Stimulated activated CD4-positive, alpha-beta T cell treated with anti-CD3 and anti-CD28 coated beads, Interleukin-15, amount 100 ng/mL, for 1 hour (primary cell): ENCODE measurements at regions not wholly inside any gene's neighbourhood (a gene's known extent, or its start where the extent isn't known, plus 50 kb on each side); places are given as distances from the start of the nearest gene placed in this dataset.
"Not testable (repeated sequence)": the region's sequence is repeated elsewhere in the genome, so short reads cannot be mapped to it uniquely, and the experiment has no call there.

Experiments
- DNase-seq, 2 donors: peaks; one replicate each; pipeline ENCODE4 v3.0.0-alpha.2; 2020; ENCODE audit warnings: low read depth in 1 of 2, low spot score in 1 of 2

DNA sequence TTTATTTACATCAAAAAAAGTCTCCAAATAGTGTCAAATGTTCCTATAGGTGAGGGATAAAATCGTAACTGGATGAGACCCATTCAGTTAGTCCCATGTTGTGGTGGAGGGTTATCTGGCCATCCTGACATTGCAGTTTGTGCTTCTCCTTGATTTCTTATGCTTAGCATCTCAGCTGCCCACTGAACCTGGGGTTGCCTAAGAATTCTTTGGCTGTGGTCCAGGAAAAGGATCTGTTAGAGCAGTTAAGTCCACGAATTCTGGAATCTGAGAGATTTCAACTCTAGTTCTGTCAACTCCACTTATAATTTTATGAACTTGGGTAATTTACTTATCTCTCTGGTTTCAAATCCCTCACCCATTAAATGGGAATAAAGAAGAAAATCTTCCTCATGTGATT lies 1673.4 kb downstream of the REEP3 start:
- DNase-seq, result no peak

DNA sequence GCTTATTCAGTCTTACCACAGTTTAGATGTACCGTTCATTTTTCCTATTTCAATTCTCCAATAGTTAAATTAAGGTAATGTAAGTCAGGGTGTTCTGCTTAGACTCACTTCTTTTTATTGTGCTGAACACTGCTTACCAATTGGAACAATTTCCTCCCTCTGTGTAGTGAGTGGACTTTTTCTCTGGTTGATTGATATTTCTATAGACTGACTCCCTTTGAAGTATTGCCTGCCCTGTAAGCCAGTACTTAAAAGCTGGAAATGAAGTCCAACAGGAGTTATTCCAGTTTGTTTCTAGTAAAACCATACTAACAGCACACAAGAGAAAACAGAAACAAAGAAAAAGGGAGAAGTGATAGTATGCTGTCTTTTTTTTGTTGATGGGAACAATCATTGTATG lies 1674.9 kb downstream of the REEP3 start:
- no peak for DNase-seq

DNA sequence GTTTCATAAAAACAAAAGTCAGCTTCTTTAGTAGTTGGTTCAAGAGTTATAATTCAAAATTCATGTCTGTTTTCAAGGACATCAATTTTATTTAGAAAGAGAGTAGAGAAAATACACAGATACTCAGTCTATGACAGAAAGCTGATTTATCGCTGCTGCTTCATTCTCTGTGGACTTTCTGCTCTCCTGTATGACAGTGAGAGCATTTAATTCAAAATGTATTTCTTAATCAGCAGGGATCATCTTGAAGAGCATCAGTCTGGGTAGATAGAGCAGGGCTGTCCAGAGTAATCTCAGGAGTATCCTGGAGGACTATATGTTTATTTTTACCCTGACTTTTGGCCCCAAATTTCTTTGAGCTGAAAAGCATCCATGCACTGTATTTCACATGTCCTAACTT lies 1676.7 kb downstream of the REEP3 start:
- DNase-seq, result no peak

DNA sequence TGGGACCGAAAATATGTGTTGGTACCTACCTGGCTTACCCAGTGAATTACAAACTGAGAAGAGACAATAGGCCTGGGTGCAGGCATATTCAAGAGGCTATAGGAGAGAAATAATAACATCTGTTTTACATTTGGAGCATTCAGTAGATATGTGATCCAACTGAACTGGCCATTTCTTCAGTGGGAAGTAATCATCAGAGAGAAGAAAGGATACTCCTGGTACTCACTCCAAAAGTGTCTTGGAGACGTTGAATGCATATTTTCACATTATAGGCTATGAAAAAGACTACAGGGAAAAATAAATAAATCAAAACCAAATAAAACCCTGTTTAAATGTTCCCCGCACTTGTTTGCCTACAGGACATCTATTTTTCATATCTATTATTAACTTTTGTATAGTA lies 1680.3 kb downstream of the REEP3 start:
- DNase-seq, result no peak

DNA sequence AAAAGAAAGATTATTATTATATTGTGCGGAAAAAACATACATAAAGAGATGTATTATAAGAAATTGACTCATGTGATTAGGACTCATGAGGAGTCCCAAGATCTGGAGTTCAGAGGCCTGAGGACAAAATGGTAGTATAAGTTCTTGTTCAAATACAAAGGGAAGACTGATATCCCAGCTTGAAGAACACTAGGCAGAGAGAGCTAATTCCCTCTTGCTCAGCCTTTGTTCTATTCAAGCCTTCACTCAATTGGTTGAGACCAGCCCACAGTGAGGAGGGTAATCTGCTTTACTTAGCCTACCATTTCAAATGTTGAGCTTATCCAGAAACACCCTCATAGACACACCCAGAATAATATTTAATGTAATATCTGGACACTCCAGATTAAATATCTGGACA lies 1683.8 kb downstream of the REEP3 start:
- no peak for DNase-seq

DNA sequence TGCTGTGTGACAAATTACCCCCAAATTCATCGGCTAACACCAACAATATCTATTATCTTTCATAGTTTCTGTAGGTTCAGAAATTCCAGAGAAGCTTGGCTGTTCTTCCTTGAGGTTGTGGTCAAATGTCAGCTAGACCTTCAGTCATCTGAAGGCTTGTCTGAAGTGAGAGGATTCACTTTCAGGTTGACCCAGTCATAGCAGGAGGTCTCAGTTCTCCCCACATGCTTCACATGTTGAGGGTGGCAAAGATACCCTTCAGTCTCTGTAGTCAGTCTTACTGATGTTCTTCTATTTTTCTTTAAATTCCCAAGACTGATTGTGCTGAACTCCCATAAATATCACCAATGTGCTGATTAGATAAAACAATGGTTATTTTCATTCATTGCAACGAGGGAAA lies 1692.0 kb downstream of the REEP3 start:
- no peak for DNase-seq

DNA sequence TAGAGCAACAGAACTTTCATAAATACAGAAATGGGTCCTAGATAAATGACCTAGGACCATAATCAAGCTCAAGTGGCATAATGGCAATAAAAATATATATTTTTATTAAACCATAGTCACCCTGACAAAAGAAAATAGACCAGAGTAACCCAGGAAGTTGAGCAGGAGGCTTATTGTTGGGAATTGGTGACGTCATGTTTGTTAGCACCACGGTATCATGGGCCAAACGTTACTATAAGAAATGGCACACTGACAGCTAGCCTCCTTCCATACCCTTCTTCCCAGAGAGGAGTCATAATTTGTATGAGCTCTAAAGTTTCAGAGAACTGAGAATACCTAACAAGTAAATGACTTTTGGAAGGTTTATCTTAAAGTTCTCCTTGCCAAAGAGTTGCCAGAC lies 1698.2 kb downstream of the REEP3 start:
- no peak for DNase-seq

DNA sequence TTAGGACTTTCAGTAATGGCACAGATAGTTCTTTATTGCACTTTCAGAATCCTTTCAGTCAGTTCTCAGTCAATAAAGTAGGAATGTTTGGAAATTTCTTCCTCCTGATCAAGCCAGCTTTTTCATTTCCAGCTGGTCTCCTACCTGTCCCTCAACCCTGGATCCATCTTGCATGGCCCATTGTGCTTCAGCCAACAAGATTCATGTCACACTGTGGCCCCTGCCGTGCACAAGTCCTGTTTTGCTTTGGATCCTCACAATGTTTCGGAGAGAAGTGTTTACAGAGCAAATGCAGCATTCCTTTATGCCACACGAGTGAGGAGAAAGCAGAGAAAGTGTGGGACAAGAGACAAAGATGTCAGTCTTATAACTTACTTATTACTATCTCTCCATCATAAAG lies 1694.7 kb upstream of the LRRTM3 start:
- no peak for DNase-seq

DNA sequence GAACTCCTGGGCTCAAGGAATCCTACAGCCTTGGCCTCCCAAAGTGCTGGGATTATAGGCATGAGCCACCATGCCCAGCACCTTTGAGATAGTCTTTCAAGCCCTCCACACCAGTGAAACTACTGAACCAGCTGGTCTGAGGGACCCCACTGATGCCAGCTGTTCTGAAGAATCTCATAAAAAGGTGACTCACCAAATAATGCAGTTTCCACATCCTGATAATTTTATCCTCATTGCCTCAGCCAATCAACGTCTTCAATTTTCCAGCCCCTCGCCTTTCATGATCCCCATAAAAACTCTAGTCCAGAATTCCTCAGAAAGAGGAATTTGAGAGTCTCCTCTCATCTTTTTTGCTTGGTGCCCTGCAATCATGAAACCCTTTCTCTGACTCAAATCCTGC lies 1691.6 kb upstream of the LRRTM3 start:
- no peak for DNase-seq

DNA sequence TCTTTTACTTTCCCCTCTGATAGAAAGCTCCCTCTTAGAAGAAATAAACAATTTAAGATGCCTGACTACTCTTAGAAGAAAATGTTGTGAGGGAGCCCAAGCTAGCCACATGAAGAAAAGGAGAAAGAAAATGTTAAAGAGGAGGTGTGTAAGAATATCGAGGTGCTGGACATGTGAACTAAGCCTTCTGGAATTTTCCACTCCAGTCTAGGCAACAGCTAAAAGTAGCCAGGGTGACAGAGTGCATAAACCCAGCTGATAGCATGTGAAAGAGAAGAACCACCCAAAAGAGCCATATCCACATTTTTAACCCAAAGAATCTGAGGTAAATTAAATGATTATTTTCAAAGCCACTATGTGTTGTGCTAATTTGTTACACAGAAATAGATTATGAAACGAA lies 1690.6 kb upstream of the LRRTM3 start:
- DNase-seq, result no peak

DNA sequence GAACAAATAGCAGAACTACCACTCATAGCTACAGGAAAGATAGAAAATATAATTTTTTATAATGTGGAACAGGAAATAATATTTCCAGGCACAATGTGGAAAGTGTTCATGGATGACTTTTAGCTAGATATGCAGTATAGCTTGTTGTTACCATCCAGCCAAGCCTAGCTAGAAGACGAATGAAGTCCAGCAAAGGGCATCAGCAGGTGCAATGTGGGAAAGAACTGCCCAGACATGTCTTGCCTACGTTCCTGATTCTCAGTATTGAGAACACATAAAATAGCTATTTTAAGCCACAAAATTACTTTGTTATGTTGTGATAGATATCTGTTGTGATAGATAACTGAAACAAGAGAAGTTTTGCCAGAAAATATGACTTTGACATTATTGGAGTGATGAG lies 1690.0 kb upstream of the LRRTM3 start:
- DNase-seq, result no peak

DNA sequence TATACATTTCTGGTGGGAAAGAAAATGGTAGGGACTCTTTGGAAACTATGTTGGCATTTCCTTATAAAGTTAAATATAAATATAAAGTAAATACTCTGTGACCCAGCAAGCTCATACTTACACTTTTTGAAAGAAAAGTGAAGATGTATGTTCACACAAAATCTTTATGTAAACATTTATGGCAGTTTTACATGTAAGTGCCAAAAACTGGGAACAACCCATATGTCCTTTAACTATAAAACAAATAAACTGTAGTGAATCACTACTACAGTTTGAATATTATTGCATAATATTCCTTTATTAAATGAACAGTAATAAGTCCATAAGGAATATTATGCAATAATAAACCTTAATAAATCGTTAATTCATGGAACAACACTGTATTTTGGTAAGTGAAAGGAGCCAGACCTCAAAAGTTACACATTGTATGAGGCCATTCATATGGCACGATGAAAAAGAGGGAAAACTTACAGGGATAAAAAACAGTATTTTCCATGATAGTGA lies 1660.3 kb upstream of the LRRTM3 start:
- DNase-seq, result no peak

DNA sequence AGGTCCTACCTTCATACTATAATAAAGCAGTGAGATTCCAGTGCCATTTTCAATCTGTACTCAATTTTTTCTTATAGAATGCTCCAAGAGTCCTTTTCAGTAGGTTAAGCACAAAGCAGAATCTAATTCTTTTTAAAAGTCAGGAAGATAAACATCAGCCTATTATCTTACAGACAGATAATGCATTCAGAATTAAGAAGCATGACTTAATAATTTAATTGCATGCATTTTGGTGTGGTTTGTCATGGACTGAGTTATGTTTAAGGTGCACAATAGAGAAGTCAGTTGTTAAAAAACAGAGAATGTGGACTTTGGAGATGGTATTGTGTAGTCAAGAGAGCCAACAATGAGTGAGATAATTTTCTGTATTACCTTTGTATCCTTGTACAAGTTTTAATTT lies 1656.3 kb upstream of the LRRTM3 start:
- DNase-seq, result not testable (repeated sequence)

DNA sequence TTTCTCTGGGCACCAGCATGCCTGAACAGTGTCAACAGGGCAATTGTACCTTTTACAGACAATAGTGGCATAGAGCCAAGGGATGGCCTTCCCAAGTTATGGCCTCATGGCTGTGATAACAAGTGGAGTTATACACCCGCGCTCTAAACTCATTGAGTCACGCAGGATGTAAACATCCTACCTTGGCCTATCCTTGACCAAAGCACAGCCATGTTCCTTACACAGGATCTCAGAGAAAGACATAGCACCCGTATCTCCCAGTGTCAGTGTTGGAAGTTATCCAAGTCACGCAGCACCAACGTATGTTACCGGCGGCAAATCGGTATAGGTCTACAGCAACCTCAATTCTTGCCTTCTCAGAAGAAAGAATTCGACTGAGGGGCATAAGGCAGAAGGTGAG lies 1654.9 kb upstream of the LRRTM3 start:
- no peak for DNase-seq

DNA sequence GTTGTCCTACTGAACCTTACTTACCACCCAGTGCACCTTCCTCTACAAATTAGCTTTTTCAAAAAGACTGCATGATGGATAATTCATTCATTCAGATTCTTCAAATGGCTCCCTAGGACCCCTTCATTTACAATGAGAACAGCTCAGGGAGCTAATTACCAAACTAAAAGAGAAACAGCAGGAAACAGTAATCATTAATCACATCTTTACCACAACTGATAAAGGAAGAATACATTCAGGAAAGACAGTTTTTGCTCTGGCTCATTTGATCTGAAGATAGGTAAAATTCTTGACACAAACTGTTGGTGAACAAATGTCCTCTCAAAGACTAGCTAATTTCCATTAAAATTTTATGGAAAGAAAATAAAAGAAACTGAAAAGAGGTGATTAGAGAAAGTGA lies 1652.7 kb upstream of the LRRTM3 start:
- DNase-seq, result no peak

DNA sequence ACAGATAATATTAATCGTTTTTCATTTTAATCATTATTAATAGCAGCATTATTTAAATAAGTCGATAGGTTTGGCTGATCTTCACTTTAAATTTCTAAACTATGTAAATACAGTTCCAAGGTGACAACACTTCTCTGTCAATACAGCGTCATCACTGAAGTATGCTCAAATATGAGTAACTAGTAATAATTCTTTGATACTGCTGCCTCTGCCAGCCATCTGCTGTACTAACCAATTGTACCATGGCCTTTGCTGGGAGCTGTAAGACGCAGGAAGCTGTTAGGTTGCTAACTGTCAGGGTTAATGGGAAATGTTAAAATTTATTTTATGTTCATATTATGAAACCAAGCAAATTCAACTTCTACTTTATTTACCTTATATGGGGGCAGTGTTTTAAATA lies 1650.5 kb upstream of the LRRTM3 start:
- DNase-seq, result no peak

DNA sequence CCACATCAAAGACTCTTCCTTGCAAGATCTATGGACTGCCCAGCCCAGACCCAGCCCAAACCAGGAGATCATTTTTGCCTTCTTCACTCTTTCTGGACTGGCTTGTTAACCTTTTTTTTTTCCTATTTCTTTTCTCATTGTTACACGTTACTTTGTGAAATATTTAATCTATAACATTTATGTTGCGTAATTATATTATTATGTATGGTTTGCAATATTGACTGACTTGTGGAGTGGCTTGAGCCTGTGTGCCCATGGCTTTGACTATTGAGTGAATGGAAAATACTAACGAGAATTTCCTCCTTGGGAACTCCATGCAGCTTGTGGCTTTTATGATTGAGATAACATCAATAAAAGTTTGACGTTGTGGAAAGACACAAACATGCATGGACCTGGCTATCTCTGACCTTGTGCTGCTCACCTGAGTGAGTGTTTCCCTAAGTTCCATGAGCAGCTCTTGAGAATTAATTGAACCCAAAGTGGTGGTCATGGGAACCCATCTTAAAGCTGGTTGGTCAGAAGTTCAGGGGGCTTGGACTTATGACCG lies 1641.3 kb upstream of the LRRTM3 start:
- no peak for DNase-seq

DNA sequence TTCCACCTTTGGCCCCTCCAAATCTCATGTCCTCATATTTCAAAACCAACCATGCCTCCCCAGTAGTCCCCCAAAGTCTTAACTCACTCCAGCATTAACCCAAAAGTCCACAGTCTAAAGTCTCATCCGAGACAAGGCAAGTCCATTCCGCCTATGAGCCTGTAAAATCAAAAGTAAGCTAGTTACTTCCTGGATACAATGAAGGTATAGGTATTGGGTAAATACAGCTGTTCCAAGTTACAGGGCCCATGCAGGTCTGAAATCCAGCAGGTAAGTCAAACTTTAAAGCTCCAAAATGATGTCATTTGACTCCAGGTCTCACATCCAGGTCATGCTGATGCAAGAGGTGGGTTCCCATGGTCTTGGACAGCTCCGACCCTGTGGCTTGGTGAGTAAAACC lies 1640.1 kb upstream of the LRRTM3 start:
- DNase-seq, result not testable (repeated sequence)

DNA sequence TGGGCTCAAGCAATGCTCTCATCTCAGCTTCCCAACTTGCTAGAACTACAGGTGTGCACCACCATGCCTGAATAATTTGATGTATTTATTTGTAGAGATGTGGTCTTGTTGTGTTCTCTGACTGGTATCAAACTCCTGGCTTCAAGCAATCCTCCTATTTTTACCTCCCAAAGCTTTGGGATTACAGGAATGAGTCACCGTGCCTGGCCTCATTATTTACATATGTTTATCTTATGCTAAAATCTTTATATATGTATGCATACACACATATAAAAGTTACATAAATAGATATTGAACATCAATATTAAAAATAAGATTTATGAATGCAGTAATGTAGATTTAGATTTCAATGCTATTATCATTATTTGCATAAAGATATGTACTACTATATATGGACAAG lies 1634.5 kb upstream of the LRRTM3 start:
- no peak for DNase-seq

DNA sequence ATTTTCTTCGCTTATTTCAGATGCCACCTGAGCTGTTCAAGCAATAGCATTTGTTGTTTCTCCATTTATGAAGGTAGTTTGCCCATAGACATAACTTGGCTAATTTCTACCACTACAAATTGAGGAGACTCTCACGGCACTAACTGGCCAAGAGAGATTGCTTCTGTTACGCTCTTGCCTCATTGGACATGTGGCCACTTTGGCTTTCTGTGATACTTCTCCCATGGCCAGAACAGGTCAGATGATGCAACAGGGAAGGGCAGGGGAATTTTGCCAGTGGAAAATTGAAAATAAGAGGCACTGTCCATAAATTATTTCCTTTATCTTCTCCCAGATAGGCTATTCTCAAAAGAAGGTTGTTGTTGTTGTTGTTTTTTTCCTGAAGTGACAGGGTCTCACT lies 1633.3 kb upstream of the LRRTM3 start:
- DNase-seq, result no peak

DNA sequence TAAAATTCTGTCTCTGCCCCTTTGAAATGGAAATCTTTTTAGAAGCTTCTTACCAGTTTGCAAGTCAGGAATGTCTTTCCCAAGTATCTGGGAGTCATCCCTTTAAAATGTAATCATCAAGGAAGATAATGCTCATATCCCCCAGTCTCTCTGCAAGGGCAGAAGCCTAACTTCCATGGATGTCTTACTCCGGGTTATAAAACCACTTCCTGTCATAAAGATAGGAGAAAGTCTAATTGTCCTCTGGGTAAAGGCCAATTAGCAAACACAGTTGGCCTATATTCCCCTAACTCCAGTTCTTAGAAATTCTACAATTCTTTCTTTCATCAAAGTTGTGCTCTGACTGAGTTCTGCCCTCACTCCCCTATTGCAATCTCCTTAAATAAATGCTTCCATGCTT lies 1631.5 kb upstream of the LRRTM3 start:
- no peak for DNase-seq

DNA sequence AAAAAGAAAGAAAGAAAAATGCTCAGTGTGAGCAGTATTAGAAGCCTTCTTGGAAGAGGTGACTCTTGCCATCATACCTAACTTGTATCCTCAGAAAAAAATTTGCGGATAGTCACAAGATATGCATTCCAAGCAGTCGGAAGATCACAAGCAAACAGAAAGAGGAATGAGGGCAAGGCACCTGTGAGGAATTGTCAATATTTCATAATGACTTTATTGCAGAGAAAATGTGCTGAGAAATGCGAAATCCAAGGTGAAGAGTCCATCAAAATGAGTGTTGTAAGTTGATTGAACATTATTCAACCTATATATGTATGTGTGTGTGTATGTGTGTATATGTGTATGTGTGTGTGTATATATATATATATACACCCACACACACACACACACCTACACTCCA lies 1624.7 kb upstream of the LRRTM3 start:
- no peak for DNase-seq

DNA sequence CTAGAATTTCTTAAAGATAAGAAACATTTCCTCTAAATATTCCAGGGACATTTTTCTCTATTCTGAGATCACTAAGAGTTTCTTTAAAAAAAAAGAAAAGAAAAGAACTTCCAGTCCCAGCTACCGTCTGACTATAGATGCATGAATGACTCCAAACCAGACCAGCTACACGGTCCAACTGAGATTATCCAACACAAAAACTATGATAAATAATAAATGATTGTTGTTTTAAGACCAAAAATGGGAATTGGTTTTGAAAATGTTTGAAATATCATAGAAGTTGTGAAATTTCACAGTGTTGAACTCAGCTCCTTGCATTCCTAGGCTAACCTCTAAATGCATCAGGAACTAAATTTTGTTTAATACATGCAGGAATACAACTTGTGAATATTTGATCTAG lies 1619.6 kb upstream of the LRRTM3 start:
- DNase-seq, result no peak

DNA sequence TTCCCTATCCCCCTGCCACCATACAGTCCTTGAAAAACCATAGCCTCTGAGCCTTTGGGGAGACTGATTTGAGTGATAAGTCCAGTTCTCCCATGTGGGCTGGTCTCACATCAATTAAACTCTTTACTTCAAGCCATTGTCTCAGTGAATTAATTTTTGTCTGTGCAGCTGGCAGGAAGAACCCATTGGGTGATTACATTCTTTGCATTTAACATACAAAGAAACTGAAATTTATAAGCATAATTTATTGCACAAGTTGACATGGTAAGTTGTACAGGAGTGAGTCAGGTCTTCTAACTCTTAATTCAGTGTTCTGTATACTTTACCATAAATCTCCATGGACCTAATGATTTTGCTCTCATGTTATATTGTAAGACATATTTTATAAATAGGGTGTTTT lies 1613.0 kb upstream of the LRRTM3 start:
- no peak for DNase-seq
